H9 (cell line): ENCODE measurements at regions not wholly inside any gene's neighbourhood (a gene's known extent, or its start where the extent isn't known, plus 50 kb on each side); places are given as distances from the start of the nearest gene placed in this dataset.

Source experiments
- DNase-seq: peaks from one replicate; pipeline ENCODE4 v3.0.0-alpha.2; 2017
- H2AFZ ChIP-seq: one replicate; pipeline ENCODE4 v1.6.1; 2013; ENCODE audit warnings: mild to moderate bottlenecking, low read length, control low read depth, moderate library complexity
- H2AK5ac ChIP-seq: 2 replicates; pipeline ENCODE4 v1.6.1; 2013; ENCODE audit warnings: low read length, control low read depth, mixed read lengths; ENCODE audit not compliant: insufficient read length
- H2BK120ac ChIP-seq: one replicate; pipeline ENCODE4 v1.6.1; 2013; ENCODE audit warnings: low read depth, mild to moderate bottlenecking, low read length, control low read depth, inconsistent platforms; ENCODE audit not compliant: poor library complexity, severe bottlenecking
- H2BK12ac ChIP-seq: 2 replicates; pipeline ENCODE4 v1.6.1; 2013; ENCODE audit warnings: low read length, control low read depth, mixed read lengths, low read depth; ENCODE audit not compliant: insufficient read length
- H2BK15ac ChIP-seq: 2 replicates; pipeline ENCODE4 v1.6.1; 2013; ENCODE audit warnings: low read depth, low read length, control low read depth
- H2BK20ac ChIP-seq: one replicate; pipeline ENCODE4 v1.6.1; 2013; ENCODE audit warnings: low read depth, mild to moderate bottlenecking, low read length, control low read depth, inconsistent platforms; ENCODE audit not compliant: poor library complexity, severe bottlenecking
- H2BK5ac ChIP-seq: 2 replicates; pipeline ENCODE4 v1.6.1; 2013; ENCODE audit warnings: low read length, control low read depth, mixed read lengths; ENCODE audit not compliant: insufficient read length
- H3K14ac ChIP-seq: 2 replicates; pipeline ENCODE4 v1.6.1; 2013; ENCODE audit warnings: low read length, control low read depth; ENCODE audit not compliant: insufficient read depth
- H3K18ac ChIP-seq: 2 replicates; pipeline ENCODE4 v1.6.1; 2013; ENCODE audit warnings: low read depth, mild to moderate bottlenecking, mixed read lengths, low read length, control low read depth; ENCODE audit not compliant: insufficient read length
- H3K23ac ChIP-seq: 2 replicates; pipeline ENCODE4 v1.6.1; 2013; ENCODE audit warnings: low read length, control low read depth, mixed read lengths, low read depth; ENCODE audit not compliant: insufficient read length
- H3K23me2 ChIP-seq: 2 replicates; pipeline ENCODE4 v1.6.1; 2013; ENCODE audit warnings: low read depth, mild to moderate bottlenecking, mixed read lengths, low read length, control low read depth; ENCODE audit not compliant: insufficient read length, poor library complexity, severe bottlenecking
- H3K27ac ChIP-seq: 2 replicates; pipeline ENCODE4 v1.5.1; 2013; ENCODE audit warnings: low read length, control low read depth, mixed read lengths, low read depth; ENCODE audit not compliant: insufficient read length
- H3K27me3 ChIP-seq: 2 replicates; pipeline ENCODE4 v1.6.1; 2013; ENCODE audit warnings: low read length, control low read depth, inconsistent platforms; ENCODE audit not compliant: insufficient read depth
- H3K4ac ChIP-seq: 2 replicates; pipeline ENCODE4 v1.6.1; 2013; ENCODE audit warnings: low read depth, mild to moderate bottlenecking, control low read depth, inconsistent platforms, low read length, moderate library complexity
- H3K4me1 ChIP-seq: 2 replicates; pipeline ENCODE4 v1.6.1; 2013; ENCODE audit warnings: low read length, control low read depth, inconsistent platforms; ENCODE audit not compliant: insufficient read depth
- H3K4me2 ChIP-seq: 2 replicates; pipeline ENCODE4 v1.6.1; 2013; ENCODE audit warnings: low read length, control low read depth, mixed read lengths; ENCODE audit not compliant: insufficient read length, insufficient read depth
- H3K56ac ChIP-seq: 2 replicates; pipeline ENCODE4 v1.6.1; 2013; ENCODE audit warnings: low read depth, mild to moderate bottlenecking, mixed read lengths, low read length, control low read depth; ENCODE audit not compliant: insufficient read length
- H3K79me1 ChIP-seq: 2 replicates; pipeline ENCODE4 v1.6.1; 2013; ENCODE audit warnings: low read depth, mild to moderate bottlenecking, moderate library complexity, low read length, control low read depth, inconsistent platforms; ENCODE audit not compliant: insufficient read depth, poor library complexity, severe bottlenecking
- H3K79me2 ChIP-seq: 2 replicates; pipeline ENCODE4 v1.6.1; 2013; ENCODE audit warnings: low read length, control low read depth, inconsistent platforms; ENCODE audit not compliant: insufficient read depth
- H3K9ac ChIP-seq: 2 replicates; pipeline ENCODE4 v1.6.1; 2013; ENCODE audit warnings: low read length, control low read depth, mixed read lengths; ENCODE audit not compliant: insufficient read length; ENCODE audit errors: extremely low read depth
- H3K9me3 ChIP-seq: one replicate; pipeline ENCODE4 v1.6.1; 2013; ENCODE audit warnings: low read depth, low read length, inconsistent platforms; ENCODE audit not compliant: control insufficient read depth
- H3T11ph ChIP-seq: one replicate; pipeline ENCODE4 v1.6.1; 2013; ENCODE audit warnings: mild to moderate bottlenecking, low read length, control low read depth, inconsistent platforms
- H4K20me1 ChIP-seq: one replicate; pipeline ENCODE4 v1.6.1; 2013; ENCODE audit not compliant: control insufficient read depth, insufficient read length, insufficient read depth
- H4K5ac ChIP-seq: 2 replicates; pipeline ENCODE4 v1.6.1; 2013; ENCODE audit warnings: low read depth, mild to moderate bottlenecking, mixed read lengths, low read length, control low read depth; ENCODE audit not compliant: insufficient read length
- H4K8ac ChIP-seq: replicated peaks from 2 replicates; pipeline ENCODE4 v1.6.1; 2013; ENCODE audit warnings: low read length, control low read depth, mixed read lengths, low read depth; ENCODE audit not compliant: insufficient read length
- H4K91ac ChIP-seq: 2 replicates; pipeline ENCODE4 v1.6.1; 2013; ENCODE audit warnings: low read depth, mild to moderate bottlenecking, moderate library complexity, mixed read lengths, low read length, control low read depth; ENCODE audit not compliant: insufficient read length
- H3K27ac Mint-ChIP-seq, 3 experiments: 2 replicates in 2 of 3; 3 replicates in 1 of 3; pipeline ENCODE4 v1.8.0; 2020 to 2021; ENCODE audit warnings: mixed read lengths in 3 of 3, mild to moderate bottlenecking in 1 of 3, moderate library complexity in 1 of 3
- H3K27me3 Mint-ChIP-seq: 2 replicates; pipeline ENCODE4 v1.8.0; 2021; ENCODE audit warnings: low read depth, mild to moderate bottlenecking, moderate library complexity, mixed read lengths
- H3K36me3 Mint-ChIP-seq, 3 experiments: 2 replicates in 2 of 3; 3 replicates in 1 of 3; pipeline ENCODE4 v1.8.0; 2020 to 2021; ENCODE audit warnings: low read depth in 3 of 3, mixed read lengths in 3 of 3; ENCODE audit not compliant: insufficient read depth in 1 of 3
- H3K4me1 Mint-ChIP-seq, 2 experiments: 2 replicates each; pipeline ENCODE4 v1.8.0; 2020; ENCODE audit warnings: mixed read lengths in 2 of 2
- H3K4me3 Mint-ChIP-seq, 2 experiments: 2 replicates in 1 of 2; 3 replicates in 1 of 2; pipeline ENCODE4 v1.8.0; 2020 to 2021; ENCODE audit warnings: mild to moderate bottlenecking in 2 of 2, mixed read lengths in 2 of 2, moderate library complexity in 1 of 2
- H3K9me3 Mint-ChIP-seq, 2 experiments: 2 replicates in 1 of 2; 3 replicates in 1 of 2; pipeline ENCODE4 v1.8.0; 2020; ENCODE audit warnings: mild to moderate bottlenecking in 2 of 2, mixed read lengths in 2 of 2, moderate library complexity in 1 of 2
- CTCF ChIP-seq: fragments of 200-600 bp; sonication (generic); conservative IDR thresholded peaks from 3 replicates; pipeline ENCODE4 v1.8.0; 2021; ENCODE audit warnings: antibody characterized with exemption, mild to moderate bottlenecking
- WGBS: extraction: QIAGEN DNeasy Blood & Tissue Kit; methylation state at CpG from one replicate; pipeline ENCODE4 v1.1.7; 2013; ENCODE audit warnings: missing lambda C conversion rate, low lambda C conversion rate, mixed read lengths; ENCODE audit not compliant: insufficient read length; ENCODE audit errors: extremely low coverage; 5-methylcytosine and 5-hydroxymethylcytosine counted together

- no peaks in the 10 kb centered on the region for H3K79me2 ChIP-seq
- no peak overlapping the region for H4K5ac ChIP-seq
- H3T11ph ChIP-seq = no peak overlapping the region
- H2AK5ac ChIP-seq = no peak overlapping the region
- H3K56ac ChIP-seq = no peak overlapping the region
- H4K8ac ChIP-seq = no peak overlapping the region
- H2BK12ac ChIP-seq = no peak overlapping the region
- no peak overlapping the region for H3K9ac ChIP-seq
- H3K9me3 Mint-ChIP-seq = no peaks in the 10 kb centered on the region
- no peak overlapping the region for H3K27ac Mint-ChIP-seq
- no peak overlapping the region for H3K27ac ChIP-seq
- no peak overlapping the region for H2BK120ac ChIP-seq
- H3K23me2 ChIP-seq = no peaks in the 10 kb centered on the region
- H3K4me1 ChIP-seq = no peaks in the 10 kb centered on the region; the same call in 1 of the 2 replicates
- WGBS = no CpG with 5 or more reads among the region's 1 CpG
- H3K27me3 ChIP-seq = no peaks in the 10 kb centered on the region
- no peaks in the 10 kb centered on the region for H3K27me3 Mint-ChIP-seq
- H4K91ac ChIP-seq = no peak overlapping the region
- H2AFZ ChIP-seq = no peak overlapping the region
- H2BK15ac ChIP-seq = no peak overlapping the region
- H4K20me1 ChIP-seq = no peaks in the 10 kb centered on the region
- no peak for TF ChIP-seq CTCF
- no peak overlapping the region for H3K4me3 Mint-ChIP-seq
- H3K4me1 Mint-ChIP-seq = peaks cover 0 to 3% of the 10 kb centered on the region in 2 experiments; a peak in 2 of 4 replicates
- H3K36me3 Mint-ChIP-seq = peaks cover 0 to 1% (median 0%) of the 10 kb centered on the region in 3 experiments; a peak in 1 of 7 replicates
- H3K79me1 ChIP-seq = no peaks in the 10 kb centered on the region
- H3K23ac ChIP-seq = no peak overlapping the region
- DNase-seq = no peak
- no peak overlapping the region for H3K4me2 ChIP-seq
- no peaks in the 10 kb centered on the region for H3K9me3 ChIP-seq
- H3K14ac ChIP-seq = no peak overlapping the region
- no peak overlapping the region for H3K18ac ChIP-seq
- no peak overlapping the region for H3K4ac ChIP-seq
- H2BK20ac ChIP-seq = no peak overlapping the region
- no peak overlapping the region for H2BK5ac ChIP-seq
Observed at GRCh38 chr4:178937130-178937529, 1494.9 kb upstream of the AGA start.
